HG02798 (cell line): ENCODE measurements at regions not wholly inside any gene's neighbourhood (a gene's known extent, or its start where the extent isn't known, plus 50 kb on each side); places are given as distances from the start of the nearest gene placed in this dataset.

Source experiments
- ATAC-seq: cut with Tn5 transposase; IDR thresholded peaks from one replicate; pipeline ENCODE4 v1.9.1; 2021; ENCODE audit warnings: mild to moderate bottlenecking; ENCODE audit not compliant: unreplicated experiment, poor library complexity

GRCh38 chr1:62978741-62979140 lies 194.8 kb downstream of the ATG4C start:
- no peak for ATAC-seq

GRCh38 chr1:62981434-62981833 lies 197.5 kb downstream of the ATG4C start:
- no peak for ATAC-seq

GRCh38 chr1:62988867-62989266 lies 204.9 kb downstream of the ATG4C start:
- no peak for ATAC-seq

GRCh38 chr1:62989497-62989896 lies 205.6 kb downstream of the ATG4C start:
- ATAC-seq = no peak

- ATAC-seq = no peak
Measured at GRCh38 chr1:62991152-62991551, 207.2 kb downstream of the ATG4C start.

GRCh38 chr1:62993844-62994243 lies 209.9 kb downstream of the ATG4C start:
- ATAC-seq = no peak

- ATAC-seq = no peak
Measured at GRCh38 chr1:62995173-62995572, 211.2 kb downstream of the ATG4C start.

- ATAC-seq = no peak
Measured at GRCh38 chr1:62997884-62998283, 214.0 kb downstream of the ATG4C start.

GRCh38 chr1:62998845-62999649 lies 215.1 kb downstream of the ATG4C start:
- no peak for ATAC-seq

- ATAC-seq = no peak
Measured at GRCh38 chr1:63000508-63000907, 216.6 kb downstream of the ATG4C start.

GRCh38 chr1:63004868-63005267 lies 220.9 kb downstream of the ATG4C start:
- ATAC-seq = no peak

- ATAC-seq = no peak
Measured at GRCh38 chr1:63005812-63006211, 221.9 kb downstream of the ATG4C start.

- ATAC-seq = no peak
Measured at GRCh38 chr1:63009421-63009820, 225.5 kb downstream of the ATG4C start.

- ATAC-seq = no peak
Measured at GRCh38 chr1:63010913-63011660, 227.2 kb downstream of the ATG4C start.

- no peak for ATAC-seq
Measured at GRCh38 chr1:63012339-63012738, 228.4 kb downstream of the ATG4C start.

GRCh38 chr1:63014267-63014666 lies 230.3 kb downstream of the ATG4C start:
- ATAC-seq = no peak

GRCh38 chr1:63022319-63022718 lies 238.4 kb downstream of the ATG4C start:
- no peak for ATAC-seq

GRCh38 chr1:63023171-63023570 lies 239.2 kb downstream of the ATG4C start:
- no peak for ATAC-seq

- no peak for ATAC-seq
Measured at GRCh38 chr1:63023637-63024036, 239.7 kb downstream of the ATG4C start.

- no peak for ATAC-seq
Measured at GRCh38 chr1:63024132-63024531, 240.2 kb downstream of the ATG4C start.

GRCh38 chr1:63027176-63027575 lies 243.2 kb downstream of the ATG4C start:
- ATAC-seq = no peak

- ATAC-seq = no peak
Measured at GRCh38 chr1:63032171-63032570, 248.2 kb downstream of the ATG4C start.
